Skeletal muscle cell (primary cell): ENCODE measurements at regions not wholly inside any gene's neighbourhood (a gene's known extent, or its start where the extent isn't known, plus 50 kb on each side); places are given as distances from the start of the nearest gene placed in this dataset.

Source experiments
- DNase-seq: peaks from one replicate; pipeline ENCODE4 v3.0.0-alpha.2; 2010; ENCODE audit warnings: low read depth
- H3K4me3 ChIP-seq: 2 replicates; pipeline ENCODE4 v1.5.1; 2011; ENCODE audit warnings: low read depth, mild to moderate bottlenecking, control low read depth, low read length, moderate library complexity

DNA sequence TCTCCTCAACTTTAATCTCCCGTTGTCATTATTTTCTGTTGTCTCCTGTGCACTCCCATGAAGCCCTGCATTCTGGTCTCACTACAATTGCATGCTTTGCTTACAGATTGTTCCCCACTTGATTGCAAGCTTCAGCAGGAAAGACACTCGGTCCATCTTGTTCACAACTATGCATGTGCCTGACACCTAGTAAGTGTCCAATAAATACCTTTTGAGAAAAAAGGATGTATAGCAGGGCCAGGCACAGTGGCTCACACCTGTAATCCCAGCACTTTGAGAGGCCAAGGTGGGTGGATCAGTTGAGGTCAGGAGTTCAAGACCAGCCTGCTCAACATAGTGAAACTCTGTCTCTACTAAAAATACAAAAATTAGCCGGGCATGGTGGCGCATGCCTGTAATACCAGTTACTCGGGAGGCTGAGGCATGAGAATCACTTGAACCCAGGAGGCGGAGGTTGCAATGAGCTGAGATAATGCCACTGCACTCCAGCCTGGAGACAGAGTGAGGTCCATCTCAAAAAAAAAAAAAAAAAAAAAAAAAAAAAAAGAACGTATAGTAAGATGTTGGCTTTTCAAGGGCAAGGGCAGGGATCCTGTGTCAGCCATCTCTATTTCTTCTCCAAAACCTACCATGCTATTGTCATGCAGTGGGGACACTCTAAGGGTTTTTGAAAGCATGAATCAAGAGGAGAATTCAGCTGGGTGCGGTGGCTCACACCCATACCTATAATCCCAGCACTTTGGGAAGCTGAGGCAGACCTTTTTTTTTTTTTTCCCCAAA is 338.3 kb downstream of the MYCN start:
- no peak overlapping the region for H3K4me3 ChIP-seq
- DNase-seq = no peak

DNA sequence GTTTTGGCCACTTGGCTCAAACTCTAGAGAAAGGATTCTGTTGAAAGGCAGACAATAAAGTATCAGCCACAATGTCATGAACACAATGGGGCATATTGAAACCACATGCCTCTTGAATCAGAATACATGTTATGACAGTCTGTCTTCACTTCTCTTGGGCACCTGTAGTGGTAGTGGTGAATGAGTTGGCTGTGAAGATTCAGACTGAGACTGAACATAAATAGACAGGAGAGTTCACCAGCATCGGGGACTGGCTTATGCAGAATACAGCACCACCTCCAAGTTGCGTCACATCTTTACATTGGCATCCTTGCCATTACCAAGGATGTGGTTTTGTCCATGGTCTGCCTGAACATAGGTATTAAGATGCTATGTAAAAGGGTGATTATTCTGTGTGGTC is 336.8 kb downstream of the MYCN start:
- no peak for DNase-seq

DNA sequence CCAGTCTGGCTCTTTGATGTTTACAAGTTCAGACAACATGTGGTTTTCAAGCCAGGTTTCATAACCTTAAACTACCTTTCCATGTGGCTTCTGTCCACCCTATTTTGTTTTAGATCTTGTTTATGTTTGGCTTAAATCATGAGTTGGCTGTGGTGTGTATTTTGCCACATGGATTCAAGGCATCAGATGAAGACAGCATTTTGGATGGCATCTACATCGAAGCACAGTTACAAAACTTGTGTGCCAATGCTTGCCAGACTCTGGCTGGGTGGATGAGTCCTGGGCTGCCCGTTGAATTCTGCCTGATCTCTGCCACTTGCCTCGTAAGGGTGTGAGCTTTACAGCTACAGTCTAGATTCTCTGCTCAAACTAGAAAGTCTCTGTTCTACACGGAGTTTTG is 335.3 kb downstream of the MYCN start:
- no peak for DNase-seq
- H3K4me3 ChIP-seq = no peak overlapping the region

More for the DNA sequence above, 336.8 kb downstream of the MYCN start:
- H3K4me3 ChIP-seq = no peak overlapping the region

DNA sequence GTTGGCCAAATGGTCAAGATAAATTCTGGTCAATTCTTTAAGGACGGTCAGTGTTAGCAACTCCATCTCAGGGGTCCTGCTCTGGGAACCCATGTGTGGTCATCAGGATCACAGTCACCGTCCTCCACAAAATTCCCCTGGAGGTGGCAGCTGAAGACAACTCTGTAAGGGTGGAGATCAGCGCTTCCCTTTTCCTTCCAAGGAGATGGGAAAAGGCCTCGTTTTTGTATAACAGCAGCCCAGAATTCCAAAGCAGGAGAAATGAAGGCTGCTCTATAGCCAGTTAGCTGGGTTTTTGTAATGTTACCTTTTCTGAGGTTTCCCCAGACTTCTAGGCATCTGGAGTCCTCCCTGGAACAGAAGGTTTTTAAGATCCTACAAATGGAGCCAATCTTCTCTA is 334.8 kb downstream of the MYCN start:
- H3K4me3 ChIP-seq = no peak overlapping the region
- DNase-seq = no peak

DNA sequence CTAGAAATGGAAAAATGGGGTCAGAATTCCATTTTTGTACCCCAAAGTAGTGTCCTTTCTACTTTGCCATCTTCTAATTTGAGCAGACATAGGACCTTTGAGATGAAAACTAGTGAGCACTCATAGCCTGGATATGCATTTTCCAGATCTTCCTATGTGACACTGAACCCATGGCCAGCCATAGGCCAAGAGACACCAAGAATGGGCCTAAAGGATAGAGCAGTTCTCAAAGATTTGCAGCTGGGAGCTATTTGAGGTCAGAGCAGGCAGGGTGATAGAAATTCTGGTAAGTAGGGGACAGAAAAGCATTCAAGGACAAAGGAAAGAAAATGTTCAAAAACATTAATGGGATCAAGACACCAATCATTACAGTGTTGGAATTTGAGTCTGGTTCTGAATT is 332.8 kb downstream of the MYCN start:
- no peak overlapping the region for H3K4me3 ChIP-seq
- no peak for DNase-seq

DNA sequence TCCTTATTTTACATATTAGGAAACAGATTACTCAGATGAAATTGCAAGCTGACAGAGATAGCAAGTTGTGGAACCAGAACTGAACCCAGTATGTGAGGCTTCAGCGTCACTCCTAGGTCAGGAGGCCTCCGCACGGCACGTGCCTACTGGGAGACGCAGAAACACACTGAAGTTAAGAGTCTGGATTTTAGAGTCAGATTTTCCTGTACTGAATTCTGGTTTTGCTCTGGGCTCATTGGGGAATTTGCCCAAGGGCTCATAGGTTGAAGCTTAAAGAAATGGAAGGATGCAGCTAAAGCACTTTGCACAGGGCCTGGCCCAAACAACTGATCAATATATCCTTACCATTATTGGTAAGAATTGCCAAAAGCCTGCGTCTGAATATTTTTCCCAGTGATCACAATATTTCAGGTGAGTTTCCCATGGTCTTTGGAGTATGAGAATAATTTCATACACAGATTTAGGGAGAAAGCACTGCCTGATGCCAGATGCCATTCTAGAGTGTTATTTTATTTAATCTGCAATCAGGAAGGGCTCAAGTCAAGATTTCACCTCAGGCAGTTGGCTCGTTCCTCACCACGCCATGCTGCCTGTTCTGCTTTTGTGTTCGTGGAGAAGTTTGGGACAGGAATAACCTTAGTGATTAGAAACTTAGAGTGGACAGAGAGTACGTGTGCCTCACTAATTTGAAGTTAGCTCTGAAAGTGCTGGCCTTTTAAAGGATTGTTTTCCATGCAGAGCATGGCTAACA is 331.9 kb downstream of the MYCN start:
- DNase-seq = no peak
- H3K4me3 ChIP-seq = no peak overlapping the region

DNA sequence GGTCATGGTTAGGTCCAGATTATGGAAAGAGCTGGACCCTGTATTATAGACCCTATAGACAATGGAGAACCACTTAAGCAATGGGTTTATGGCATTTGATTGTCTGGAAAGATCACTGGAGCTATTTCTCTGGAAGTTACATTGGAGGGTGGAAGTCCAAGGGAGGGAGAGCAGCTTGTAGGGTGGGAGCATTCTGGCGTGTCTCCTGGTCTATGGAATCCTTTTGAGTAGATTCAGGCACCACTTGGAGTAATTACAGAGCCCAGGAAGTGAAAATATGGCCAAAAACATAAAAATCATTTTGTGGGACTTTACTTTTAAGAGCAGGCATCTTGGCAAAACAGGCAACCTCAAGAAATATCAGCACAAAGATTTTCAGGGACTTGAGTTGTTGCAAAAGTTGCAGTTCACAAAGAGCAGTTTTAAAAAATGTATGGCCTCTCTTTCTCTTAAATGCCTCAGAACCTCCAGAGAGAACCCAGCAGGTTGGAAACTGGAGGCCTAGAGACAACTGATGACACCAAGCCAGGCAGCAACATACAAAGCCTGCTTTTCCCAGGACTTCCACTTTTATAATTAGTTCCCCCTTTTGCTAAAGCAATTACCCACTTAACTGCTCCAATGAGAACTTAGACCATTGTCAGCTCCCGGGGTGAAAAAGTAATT is 331.0 kb downstream of the MYCN start:
- H3K4me3 ChIP-seq = no peak overlapping the region
- no peak for DNase-seq

DNA sequence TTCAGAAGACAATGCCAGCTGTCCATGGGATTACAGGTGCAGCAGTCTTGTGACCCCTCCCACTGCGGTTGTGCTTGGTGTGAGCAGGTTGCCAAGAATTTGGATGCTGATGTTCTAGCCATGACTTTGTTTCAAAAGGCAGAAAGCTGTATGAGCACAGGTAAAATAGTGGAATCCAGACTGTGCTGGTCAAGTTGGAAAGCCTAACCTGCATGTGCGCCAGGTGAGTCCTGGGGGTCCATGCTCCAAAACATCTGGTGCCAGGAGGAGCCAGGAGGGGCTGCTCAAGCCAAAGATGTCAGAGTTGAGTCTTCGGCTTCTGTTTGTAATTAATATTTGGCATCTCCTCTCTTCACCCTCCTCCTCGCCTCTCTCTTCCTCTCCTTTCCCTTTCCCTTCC is 330.1 kb downstream of the MYCN start:
- no peak overlapping the region for H3K4me3 ChIP-seq
- no peak for DNase-seq

DNA sequence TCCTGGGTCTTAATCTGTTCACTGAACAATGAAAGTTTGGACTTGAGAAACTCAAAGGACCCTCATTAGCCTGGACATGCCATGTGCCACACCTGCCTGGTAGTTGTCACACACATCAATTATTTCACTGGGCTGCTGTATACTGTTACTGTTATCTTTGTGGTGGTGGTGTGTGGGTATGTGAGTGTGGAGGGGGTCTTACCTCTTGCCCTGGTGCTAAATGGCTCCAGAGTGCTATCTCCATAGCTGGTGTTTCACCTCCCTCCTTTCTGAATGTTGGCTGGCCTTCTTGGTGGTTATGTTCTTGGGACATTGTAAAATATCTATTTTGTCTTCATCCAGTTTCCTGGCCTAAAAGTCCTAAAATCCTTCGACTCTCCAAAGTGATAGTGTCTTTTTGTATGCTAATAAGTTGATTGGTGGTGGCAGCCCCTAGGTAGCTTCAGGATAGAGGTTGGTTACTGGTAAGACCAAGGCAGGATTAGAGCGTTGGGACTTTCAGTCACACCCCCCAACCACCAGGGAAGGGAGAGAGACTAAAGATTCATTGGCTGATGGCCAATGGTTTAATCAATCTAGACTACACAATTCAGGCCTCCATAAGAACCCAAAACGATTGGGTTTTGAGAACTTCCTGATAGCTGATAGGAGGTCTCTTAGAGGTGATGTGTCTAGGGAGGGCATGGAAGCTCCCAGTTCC is 328.1 kb downstream of the MYCN start:
- no peak for DNase-seq
- H3K4me3 ChIP-seq = no peak overlapping the region

DNA sequence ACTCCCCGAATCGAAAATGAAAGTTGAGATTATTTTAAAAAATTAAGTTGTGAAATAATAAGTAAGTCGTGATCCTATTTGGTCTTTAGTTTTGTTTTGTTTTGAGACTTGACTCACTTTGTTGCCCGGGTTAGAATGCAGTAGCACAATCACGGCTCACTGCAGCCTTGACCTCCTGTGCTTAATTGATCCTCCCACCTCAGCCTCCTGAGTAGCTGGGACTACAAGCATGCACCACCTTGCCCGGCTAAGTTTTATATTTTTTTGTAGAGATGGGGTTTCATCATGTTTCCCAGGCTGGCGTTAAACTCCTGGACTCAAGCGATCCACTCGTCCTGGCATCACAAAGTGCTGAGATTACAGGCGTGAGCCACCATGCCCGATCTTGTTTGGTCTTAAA is 326.2 kb downstream of the MYCN start:
- DNase-seq = no peak
- no peak overlapping the region for H3K4me3 ChIP-seq

DNA sequence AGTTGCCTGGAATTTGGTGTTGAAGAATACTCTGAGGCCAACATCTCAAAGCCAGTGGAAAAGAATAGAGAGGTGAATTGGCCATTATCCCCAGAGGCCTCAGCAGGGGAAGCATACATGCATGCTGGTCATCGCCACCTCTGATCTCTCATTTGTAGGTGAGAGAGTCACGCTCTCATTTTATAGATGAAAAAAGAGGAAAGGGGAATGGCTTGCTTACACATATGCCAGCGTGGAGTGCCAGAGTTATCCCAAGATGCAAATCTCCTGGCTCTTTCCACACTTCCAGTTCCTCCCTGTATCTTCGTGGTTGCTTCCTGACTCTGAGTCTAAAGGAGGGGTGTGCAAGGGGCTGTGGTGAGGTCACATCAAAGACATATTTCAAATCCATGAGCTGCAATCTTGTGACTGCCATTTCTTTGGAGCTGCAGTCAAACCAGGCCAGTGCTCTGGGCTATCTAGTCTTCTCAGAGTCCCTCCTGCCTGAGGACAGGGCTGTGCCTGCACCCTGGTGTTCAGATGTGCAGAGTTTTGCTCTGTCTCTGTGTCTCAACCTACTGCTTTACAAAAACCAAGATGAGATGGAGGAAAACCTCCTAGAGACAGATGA is 324.7 kb downstream of the MYCN start:
- no peak for DNase-seq
- no peak overlapping the region for H3K4me3 ChIP-seq

DNA sequence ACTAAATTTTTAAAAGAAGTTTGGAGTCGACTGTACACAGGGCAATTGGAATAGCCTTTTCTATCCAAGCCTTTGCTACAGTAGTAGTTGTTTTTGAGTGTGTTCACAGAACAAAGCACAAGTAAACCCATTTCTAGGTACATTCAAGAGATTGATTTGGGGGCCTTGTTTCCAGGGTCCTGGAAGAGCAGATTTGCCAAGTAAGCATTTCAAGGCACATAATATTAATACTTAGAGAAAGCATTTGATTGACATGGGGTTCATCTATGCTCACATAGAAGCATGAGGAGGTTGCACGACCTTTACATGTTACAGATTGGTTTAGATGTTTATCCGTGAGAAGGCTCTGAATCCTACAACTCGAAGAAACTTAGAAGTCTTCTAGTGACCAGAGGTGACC is 324.1 kb downstream of the MYCN start:
- no peak overlapping the region for H3K4me3 ChIP-seq
- no peak for DNase-seq

DNA sequence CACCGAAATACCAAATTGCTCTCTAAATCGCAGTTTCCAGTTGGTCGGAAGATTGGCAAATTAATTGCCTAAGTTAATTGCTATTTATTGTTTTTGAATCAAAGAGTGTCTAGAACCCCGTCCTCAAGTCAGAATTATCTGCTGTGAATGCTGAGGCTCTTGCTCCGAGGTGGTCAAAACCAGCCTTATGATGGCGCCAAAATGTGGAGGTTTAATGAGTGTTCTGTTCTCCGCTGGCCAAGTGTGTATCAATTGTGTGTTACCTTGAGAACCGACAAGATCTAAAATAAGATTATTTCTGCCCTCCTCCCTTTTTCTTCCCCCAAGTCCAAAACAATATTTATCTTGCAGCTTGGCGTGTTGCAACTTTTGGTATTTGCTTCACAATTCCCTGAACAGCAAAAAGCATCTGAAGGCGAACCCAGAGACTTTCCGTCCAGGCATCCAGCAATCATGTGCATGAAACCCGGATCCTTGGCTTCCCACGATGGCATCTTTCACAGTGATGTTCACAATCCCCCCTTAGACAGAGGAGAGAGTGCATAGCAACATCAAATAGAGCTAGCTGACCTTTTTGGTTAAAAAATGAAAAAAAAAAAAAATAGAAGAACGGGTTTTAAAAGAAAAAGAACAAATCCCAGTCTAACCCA is 323.0 kb downstream of the MYCN start:
- H3K4me3 ChIP-seq = no peak overlapping the region
- DNase-seq = no peak

DNA sequence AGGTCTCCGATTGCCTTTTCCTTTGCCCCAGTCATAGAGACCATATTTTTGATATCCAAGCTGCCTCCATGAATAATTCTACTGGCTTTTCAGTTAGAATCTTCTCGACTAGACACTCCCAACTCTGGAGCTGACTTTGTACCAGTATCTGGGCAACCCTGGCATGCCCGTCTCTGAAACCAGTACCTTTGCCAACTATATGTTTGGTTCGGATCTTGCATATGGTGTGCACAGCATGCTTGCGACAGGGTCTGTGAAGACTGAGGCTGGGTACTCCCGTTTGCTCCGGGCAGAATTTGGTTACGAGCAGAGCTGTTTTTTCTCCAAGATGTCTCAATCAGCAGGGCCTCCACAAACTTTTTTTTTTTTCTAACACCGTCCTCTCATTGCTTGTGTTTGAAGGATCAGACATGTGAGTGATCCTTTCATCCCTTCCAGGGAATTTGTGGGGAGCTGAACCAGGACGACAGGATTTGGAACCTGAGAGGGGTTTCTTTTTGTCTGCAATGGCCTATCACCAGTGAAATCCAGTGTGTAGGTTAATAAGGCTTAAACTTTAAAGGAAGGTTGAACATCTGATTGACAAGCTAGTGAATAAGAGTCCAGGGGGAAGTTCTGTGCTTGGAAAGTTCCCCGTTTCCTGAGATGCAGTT is 322.3 kb downstream of the MYCN start:
- H3K4me3 ChIP-seq = no peak overlapping the region
- DNase-seq = no peak

DNA sequence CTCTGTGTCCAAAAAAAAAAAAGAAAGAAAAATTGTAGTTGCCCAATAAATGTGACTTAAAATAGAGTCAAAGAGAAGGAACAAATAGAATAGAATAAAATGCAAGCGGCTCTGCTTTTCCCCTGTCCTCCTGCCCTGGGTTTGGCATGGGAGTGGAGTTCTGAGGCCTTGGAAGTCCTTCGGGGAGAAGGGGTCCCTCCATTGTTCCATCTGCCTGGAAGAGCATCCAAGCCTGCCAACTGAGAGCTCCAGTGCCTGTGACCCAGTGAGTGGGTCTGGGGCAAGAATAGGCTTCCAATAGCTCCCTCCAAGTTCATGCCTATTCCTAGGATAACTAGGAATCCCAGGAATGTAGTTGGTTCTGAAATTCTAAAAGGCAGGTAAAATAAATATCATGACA is 321.4 kb downstream of the MYCN start:
- no peak overlapping the region for H3K4me3 ChIP-seq
- DNase-seq = no peak

DNA sequence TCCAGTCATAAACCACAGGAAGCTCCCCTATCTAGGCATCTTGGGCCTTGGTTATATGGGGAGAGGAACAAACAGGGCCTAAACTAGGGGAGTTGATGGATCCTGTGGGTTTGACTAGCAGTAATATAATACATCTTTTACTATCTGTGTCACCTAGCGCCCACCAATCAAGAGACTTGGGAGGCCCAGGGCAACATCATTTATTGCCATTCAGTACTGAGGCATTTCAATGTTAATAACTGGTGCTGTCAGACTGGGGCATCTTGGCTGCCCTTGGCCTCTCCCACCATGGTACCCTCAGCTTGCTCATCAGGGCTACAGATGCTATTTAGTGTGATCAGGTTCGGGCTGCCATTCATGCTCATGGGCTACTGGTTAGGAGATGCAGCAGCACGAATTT is 320.7 kb downstream of the MYCN start:
- H3K4me3 ChIP-seq = no peak overlapping the region
- no peak for DNase-seq

DNA sequence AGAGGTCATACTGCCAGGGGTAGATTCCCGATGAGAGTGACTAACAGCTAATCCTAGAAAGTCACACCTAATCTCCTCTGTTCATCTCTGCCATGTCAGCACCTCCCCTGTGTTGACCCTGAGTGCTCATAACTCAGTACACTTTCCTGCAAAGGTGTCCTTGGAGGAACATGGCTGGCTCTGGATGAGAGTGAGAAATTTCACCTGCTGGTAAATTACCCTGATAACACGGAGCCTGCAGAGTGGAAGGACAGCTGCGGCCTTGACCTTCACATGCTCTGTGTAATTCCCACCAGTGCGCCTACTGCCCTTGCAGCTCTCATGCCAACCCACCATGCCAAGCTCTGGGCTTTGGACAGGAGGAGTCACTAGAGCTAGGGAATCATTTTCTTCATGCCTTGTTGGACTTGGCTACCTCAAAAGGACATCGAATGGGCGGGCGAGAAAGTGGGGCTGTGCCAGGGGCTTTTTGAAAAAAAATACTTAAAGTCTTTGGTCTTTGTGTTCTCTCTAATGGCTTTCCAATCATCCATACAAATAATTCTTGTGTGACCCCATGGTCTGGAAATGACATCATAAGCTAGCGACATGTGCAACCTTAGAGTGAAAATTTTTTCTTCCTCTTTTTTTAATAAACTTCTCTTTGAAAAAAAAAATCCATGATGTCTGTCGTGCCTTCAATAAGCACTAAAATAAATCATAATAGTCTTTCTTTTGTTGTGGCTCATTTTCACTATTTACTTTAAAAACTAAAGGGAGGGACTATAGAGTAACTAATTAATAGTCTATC is 319.9 kb downstream of the MYCN start:
- no peak overlapping the region for H3K4me3 ChIP-seq
- DNase-seq = no peak

DNA sequence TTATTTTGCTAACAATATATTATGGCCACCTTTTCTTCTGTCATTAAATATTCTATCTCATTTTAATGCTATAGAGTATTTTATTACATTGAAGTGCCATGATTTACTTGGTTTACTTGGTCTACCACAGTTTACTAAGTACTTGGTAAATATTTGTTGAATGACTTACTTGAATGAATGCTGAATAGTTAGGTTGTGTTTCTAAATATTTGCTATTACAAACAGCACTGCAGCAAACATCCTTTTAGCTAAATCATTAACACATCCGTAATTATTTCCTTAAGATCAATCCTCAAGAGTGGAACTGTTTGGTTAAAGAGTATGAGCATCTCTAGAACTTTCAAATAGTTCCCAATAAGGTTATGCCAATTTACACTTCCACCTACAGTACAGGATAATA is 318.7 kb downstream of the MYCN start:
- no peak for DNase-seq
- no peak overlapping the region for H3K4me3 ChIP-seq
